ENCODE measurements at regions not wholly inside any gene's neighbourhood (a gene's known extent, or its start where the extent isn't known, plus 50 kb on each side); places are given as distances from the start of the nearest gene placed in this dataset.
"Not testable (repeated sequence)": the region's sequence is repeated elsewhere in the genome, so short reads cannot be mapped to it uniquely, and the experiment has no call there.

DNA sequence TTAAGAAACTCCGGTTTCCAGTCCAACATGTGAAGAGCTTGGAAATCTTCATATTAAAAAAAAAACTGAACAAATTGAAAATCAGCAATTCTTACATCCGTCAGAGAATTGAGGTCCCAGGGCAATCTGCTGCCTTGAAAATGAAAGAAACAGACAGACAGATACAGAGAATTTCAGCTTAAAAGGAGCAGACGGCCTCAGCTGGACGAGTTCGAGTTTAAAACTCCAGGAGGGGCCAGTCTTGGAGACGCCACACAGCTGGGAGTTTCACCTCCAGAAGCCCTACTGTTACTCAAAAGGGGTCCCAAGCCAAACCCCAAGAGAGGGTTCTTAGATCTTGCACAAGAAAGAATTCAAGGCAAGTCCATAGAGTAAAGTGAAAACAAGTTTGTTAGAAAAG, 226.5 kb upstream of the ARL4C start:
- no peak for DNase-seq (ENCODE audit: low read depth)

DNA sequence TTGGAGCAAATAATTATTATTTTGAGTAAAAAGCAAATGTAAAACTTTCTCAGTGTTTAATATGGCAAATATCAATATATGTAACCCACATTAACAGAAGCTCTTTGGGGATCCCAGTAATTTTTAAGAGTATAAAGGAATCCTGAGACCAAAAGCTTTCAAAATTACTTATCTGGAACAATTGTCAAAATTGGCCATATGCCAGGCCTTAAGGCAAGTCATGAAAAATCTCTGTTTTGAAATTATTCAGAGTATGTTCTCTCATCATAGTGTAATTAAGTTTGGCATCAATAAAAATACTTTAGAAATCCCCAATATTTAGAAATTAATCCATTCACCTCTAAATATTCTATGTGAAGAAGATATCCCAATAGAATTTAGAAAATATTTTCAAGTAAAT, 225.3 kb upstream of the ARL4C start:
- DNase-seq (ENCODE audit: low read depth): no peak

DNA sequence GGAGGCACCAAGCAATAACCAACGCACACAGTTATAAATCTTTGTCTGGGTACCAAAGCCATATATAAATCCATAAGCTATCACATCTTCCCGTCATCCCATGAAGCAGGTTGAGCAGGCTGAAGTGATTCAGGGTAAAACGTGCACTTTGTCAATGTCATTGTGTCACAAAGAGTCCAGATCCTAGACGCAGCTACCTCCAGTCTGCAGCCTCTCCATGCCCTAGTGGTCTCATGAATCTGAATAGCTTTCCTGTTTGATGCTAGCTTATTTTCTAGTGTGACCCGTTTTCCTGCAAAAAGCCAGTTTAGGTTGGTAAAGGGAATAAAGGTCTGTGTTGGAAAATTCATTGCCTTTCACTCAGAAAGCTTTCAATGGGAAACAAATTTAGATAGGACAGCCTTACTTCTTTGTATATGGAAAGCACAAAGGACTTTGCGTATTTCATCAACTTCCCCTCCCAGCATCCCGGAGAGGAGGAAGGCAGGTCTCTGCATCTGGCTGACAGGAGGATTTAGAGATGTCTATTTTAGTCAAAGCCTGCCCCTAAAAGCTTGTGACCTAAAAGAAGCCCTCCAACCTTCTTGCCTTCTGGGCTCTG, 222.3 kb upstream of the ARL4C start:
- no peak for DNase-seq (ENCODE audit: low read depth)

DNA sequence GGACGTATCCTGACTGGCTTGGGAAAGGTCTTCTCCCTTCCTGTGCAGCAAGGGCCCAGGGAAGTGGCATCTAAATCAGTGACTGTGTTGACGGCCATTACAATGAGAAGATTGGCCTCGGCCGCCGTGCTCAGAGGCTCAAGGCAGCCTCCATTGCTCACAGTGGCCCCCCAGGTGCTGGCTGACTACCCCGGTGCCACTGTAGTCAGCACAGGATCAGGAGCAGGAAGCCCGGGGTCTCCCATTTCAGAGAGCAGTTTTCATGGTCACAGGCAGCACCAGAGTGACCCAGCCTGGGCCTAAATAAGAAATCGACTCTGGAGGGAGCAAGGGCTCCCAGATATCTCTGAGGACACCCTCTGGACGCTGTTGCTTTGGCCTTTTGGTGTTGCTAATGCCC, 219.4 kb upstream of the ARL4C start:
- no peak for DNase-seq (ENCODE audit: low read depth)

DNA sequence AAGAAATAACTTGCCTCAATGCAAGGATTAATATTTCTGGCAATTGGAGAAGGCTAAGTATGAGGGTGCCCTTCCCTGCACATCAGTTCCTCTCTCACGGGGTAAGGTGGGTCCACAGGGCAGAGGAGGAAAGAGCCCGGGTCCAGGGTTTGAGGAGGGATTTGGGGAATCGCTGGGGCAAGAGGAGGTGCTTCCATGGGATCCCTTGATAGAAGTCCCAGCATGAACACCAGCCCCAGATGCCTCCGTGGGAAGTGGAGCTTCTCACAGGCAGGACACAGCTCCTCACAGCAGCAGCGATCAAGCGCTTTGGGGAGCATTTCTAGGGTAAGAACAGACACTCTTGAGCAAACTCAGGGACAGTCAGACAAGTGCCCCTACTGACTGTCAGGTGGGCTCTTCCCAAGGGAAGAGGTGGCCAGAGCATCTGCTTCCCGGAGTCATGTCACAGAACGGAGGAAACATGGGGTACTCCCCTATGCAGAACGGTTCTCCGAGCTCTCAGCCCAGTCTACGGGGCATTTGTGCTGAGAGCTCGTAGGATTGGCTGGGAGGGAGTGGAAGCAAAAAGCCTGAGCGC, 218.9 kb upstream of the ARL4C start:
- no peak for DNase-seq (ENCODE audit: low read depth)

DNA sequence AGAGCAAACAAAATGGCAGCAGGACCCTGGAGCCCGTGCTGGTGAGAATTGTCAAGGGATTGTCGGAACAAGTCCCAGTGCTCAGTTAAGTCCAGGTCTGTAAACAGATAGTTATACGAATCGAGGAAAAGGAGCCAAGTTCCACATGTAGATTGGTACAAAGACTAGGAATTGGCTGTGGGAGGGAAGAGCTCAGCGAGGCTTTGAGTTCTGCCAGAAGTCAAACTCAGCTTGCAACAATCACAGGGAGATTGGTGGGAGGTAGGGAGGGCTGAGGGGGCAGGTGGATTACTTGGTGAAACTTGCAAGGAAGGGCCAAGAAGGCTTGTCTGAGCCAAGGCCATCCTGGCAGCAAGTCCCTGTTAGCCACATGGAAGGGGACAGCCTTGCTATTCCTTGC, 217.8 kb upstream of the ARL4C start:
- no peak for DNase-seq (ENCODE audit: low read depth)

DNA sequence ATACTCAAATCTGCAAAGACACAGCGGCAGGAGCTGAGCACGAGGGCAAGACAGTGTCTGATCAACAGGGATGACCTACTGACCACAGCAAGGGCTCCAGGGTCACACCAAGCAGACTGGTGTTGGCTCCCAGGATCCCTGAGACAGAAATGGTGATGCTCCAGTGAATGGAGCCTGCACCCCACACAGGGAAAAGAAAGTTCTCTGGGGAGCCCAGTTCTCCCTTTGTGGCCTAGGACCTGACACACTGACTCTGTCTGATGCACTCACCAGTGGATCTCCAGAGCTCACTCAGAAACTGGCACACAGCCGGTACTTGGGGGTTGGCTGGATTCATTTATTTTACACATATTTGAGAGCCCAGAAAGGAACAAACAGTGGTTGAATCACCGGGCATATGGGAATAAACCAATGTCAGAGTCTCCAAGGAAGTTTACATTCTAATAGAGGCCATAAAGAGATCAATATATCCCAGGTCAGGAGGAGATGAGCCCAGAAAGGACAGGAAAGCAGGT, 215.6 kb upstream of the ARL4C start:
- no peak for DNase-seq (ENCODE audit: low read depth)

DNA sequence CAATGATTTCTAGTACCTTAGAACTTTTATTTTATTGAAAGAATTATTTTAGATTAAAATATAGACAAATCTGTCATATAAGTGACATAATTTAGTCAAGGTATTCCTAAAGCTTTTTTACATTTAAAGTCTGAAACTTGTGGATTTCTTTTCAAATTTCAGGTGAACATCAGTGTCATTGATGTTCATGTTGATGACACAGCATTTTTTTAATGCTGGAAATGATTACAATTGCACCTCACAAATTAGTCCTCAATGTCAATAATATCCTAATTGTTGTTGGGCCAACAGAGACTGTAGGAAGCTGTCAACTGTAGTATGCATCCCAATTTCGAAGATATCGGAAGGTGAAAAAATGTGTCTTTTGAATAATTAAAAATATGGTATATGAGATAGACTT, 214.4 kb upstream of the ARL4C start:
- no peak for DNase-seq (ENCODE audit: low read depth)

DNA sequence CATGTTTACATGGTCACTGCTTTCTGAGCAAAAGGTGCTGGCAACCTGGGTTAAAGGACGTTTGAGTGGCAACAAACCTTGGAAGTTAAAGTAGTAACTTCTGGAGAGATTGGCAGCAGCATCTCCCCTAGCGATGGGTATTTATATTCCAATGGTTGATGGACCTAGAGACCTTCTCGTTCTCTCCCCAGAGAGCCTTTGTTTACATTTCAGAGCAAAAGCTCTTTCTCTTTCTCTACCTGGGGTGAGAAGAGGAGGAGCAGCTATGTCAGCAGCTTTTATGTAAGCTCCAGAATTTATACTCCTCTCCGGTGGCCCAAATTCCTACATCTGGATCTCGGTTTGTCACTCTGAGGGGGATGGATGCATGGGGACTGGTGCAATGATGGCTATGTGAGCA, 213.7 kb upstream of the ARL4C start:
- DNase-seq (ENCODE audit: low read depth): no peak

DNA sequence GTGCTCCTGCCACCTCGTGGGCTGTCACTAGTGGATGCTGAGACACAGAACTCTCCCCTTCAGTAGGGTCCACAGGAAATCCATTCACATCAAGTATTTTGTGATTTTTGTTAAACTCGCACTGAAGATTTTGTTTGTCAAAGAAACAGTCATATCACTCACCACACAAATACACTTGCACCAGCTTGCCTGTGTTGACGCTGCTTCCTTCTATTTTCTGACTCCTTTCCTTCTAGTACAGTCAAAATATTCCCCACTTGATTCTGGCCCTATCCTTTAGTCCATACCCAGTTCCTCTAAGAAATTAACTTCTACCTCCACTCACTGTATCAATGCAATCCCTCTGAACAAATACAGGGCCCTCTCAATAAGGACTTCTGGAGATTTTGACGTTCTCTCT, 213.2 kb upstream of the ARL4C start:
- DNase-seq (ENCODE audit: low read depth): no peak

DNA sequence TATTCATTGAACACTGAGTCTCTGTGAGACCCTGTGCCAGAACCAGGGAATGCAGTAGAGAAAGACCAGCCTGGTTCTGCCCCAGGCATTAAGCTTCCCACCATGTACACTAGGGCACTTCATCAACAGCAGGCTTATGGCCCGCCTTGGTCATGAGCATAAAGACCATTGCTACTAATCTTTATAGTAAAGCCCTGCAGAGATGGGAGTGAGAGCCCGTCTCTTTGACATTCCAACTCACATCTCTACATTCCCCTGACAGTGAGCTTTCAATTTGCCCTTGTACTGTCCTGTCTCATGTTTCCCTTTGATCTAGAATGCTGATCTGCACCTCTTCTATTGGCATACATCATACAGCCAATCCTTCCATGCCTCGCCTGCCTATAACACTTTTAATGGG, 211.8 kb upstream of the ARL4C start:
- DNase-seq (ENCODE audit: low read depth): no peak

DNA sequence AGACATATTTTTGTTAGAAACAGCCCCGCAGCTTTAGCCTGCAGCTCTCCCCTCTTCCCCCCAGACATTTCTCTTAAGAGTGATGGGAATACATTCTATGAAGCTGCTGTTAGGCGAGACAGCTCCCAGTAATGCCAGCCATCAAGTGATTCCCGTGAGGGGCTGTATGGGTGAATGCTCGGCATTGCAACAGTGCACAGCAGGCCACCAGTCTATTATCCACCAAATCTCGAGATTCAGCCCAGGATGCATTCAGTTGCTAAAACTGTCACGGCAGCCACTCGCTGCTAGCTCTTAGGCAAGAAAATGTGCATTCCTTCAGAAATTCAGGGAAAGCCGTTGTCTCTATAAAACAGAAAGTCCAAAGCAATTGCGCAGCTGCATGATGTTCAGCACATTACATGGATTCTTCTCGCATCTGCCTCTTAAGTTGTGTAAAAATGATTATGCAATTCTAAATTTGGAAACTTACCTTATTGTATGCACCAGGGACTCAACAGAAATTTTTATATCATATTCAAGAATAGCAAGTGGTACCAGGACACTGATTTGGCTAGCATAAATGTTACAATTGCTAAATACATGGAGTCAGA, 211.3 kb upstream of the ARL4C start:
- DNase-seq (ENCODE audit: low read depth): no peak

DNA sequence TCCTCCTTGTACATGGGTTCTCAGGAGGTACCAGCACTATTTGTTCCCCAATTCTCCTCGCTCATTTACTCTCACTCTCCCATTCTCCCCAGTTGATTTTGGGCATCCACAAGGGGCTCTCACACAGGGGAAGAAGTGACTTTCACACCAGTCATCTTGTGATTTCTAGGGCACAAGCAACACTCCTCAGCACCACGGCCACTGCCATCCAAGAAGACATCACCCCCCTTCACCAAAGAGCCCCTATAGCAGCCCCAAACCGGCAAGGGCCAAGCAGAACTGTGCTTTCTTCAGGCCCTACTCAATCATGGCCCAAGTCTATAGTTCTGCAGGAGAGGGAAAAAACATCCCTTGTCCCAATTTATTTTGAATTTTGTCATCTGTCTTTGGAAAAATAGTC, 209.2 kb upstream of the ARL4C start:
- DNase-seq (ENCODE audit: low read depth): no peak

DNA sequence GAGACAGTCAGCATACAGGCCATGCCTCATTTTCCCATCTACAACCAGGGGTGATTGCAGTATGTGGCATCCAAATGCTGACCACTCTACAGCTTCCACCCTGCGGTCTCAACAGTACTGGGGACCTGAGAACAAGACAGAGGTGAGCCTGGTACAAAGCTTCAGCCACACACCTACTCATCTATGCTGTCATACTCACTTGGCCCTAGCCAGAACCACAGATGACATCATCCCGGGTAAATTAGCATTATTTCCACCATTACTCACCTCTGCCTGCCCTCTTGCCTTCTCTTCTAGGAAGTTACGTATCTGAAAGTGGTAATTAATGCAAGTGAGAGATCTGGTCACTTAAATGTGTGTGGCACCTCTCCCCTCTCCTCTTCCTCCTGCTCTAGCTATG, 208.2 kb upstream of the ARL4C start:
- DNase-seq (ENCODE audit: low read depth): no peak

DNA sequence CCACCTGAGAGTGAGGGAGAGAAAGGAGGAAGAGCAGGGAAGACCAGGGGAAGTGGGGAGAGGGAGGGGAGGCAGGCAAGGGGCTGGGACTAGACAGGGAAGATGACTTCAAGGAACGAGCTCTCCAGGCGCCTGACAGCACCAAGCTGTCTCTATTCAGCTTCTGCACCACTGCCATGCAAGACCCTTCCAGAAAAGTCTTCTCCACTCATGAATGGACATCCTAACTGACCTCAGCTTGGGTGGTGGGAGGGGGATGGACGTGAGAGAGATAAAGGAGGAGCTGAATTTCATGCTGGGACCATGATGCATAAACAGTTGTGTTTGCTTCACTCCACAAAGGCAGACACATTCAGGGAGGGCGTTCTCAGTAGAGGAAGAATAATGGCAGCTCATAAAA, 206.4 kb upstream of the ARL4C start:
- DNase-seq (ENCODE audit: low read depth): no peak

DNA sequence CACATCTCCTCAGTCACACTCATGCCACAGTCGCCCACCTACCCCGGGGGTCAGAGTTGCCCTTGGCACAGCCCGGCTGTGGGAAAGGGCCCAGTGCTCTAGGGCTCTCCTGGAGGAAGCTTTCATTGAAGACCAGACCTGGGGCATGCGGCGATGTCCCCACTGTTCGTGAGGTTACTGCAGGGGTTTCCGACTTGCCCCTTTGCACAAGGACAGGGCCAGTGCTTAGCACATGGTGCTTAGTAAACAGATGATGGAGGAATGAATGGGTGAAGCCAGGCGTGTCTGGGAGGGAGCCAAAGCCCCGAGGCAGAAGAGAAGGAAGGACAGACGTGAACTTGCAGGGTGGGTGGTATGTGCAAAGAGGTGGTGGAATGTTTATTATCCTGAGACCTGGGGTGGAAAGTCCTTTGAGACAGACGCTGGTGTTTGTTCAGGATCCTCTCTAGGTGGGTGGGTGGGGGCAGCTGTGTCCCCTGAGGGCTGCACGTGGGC, 205.9 kb upstream of the ARL4C start:
- DNase-seq (ENCODE audit: low read depth): no peak

DNA sequence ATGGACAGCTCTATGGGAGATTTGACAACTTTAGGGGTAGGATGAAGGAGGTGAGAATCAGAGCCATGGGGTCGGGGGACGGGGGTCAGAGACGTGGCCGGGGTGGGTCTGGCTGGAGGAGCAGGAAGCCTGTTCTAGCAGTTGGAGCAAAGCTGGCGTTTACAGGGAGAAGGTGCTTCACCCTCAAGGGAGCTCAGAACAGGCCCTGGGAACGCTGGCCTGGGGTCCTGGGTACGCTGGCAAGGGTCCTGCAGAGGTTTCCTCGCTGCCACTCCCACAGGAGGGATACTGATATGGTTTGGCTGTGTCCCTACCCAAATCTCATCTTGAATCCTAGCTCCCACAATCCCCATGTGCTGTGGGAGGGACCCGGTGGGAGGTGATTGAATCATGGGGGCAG, 205.0 kb upstream of the ARL4C start:
- DNase-seq (ENCODE audit: low read depth): no peak

DNA sequence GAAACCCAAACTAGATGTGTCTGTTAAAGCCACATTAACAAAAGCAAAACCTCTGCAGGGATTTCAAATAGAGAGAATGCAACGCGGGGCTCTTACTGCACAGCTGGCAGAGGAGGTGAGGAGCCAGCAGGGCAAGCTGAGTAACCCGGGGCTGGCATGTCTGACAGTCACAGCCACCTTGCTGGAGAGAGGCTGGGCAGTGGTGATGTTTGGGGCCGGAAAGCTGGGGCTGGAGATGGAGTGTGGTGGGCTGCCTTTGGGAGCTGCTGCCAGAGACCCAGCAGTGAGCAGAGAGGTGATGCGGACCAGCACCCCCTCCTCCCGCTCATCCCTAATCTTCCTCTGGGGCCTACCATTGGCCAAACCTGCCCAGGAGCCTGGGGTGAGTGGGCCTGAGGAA, 204.5 kb upstream of the ARL4C start:
- no peak for DNase-seq (ENCODE audit: low read depth)

DNA sequence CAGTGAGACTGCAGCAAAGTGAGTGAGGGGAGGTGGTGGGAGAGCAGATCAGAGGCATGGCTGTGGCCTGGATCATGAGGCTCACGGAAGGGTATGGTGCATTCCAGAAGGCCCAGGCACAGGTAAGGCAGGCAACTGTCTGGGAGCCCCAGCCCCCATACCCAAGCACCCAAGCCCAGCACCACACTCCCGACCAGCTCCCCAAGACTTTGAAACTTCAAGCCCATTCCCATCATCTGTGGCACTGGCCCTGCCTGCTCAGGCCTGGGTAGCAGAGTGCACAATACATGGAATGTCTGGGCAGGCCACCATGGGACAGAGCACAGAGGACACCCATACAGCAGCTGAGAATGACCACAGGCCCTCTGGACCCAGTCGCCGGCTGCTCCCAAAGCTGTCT, 202.6 kb upstream of the ARL4C start:
- DNase-seq (ENCODE audit: low read depth): no peak

DNA sequence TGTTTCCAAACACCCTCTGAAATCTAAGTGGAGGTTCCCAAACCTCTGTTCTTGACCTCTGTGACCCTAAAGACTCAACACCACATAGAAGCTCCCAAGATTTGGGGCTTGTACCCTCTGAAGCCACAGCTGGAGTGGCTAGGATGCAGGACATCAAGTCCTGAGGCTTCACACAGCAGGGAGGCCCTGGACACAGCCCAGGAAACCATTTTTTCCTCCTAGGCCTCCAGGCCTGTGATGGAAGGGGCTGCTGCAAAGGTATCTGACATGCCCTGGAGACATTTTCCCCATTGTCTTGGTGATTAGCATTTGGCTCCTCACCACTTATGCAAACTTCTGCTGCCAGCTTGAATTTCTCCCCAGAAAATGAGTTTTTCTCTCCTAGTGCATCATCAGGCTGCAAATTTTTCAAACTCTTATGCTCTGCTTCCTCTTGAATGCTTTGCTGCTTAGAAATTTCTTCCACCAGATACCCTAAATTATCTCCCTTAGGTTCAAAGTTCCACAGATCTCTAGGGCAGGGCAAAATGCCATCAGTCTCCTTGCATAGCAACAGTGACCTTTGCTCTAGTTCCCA, 200.5 kb upstream of the ARL4C start:
- not testable (repeated sequence) for DNase-seq (ENCODE audit: low read depth)

DNA sequence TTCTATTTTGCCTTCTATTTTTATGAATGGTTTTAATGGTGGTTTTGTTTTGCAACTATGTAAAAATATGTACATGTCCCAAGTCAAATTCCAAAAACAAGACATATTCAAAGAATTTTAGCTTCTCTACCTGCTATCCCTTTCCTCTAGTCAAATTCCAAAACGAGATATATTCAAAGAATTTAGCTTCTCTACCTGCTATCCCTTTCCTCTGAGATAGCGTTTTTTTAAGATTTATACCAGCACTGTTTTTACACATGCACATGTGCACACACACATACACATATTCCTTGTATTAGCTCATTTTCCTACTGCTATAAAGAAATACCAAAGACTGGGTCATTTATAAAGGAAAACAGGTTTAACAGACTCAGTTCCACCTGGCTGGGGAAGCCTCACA, 199.1 kb upstream of the ARL4C start:
- no peak for DNase-seq (ENCODE audit: low read depth)

DNA sequence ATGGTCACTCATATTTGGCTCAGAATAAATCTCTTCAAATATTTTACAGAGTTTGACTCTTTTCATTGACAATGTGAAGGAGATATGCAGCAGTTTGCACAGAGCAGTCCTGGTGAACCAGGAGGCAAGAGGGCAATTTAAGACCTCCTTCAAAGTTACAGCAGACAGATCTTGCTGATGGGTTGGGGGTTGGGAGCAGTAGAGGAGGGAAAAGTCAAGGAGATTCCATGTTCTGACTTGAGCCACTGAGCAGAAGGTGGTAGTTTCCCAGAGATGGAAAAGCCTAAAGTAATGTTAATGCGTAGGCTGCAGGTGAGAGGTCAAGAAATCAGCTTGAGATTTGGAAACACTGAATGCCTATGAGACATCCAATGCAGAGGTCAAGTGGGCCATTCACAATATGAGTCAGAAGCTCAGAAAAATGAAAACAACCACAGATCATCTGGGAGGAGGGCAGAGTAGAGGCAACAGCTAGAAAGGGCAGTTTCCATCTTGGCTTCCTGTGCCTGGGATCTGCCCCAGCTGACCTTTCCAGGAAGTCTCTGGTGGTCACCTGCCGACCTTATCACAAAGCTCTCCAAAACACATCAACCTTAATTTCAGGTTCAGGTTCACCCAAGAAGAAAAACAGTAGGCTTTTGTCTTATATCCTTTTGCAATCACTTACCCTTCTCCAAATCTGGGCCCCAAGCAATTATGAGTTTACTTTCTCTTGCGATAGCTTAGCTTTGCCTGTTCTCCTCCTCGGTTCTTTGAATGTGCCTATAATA, 197.5 kb upstream of the ARL4C start:
- no peak for DNase-seq (ENCODE audit: low read depth)

Data from activated T-helper 9 cell treated with anti-CD3 and anti-CD28 coated beads, Interleukin-2, amount 50 U/mL, for 16 hours (primary cell).